ENCODE measurements at regions not wholly inside any gene's neighbourhood (a gene's known extent, or its start where the extent isn't known, plus 50 kb on each side); places are given as distances from the start of the nearest gene placed in this dataset.

DNA sequence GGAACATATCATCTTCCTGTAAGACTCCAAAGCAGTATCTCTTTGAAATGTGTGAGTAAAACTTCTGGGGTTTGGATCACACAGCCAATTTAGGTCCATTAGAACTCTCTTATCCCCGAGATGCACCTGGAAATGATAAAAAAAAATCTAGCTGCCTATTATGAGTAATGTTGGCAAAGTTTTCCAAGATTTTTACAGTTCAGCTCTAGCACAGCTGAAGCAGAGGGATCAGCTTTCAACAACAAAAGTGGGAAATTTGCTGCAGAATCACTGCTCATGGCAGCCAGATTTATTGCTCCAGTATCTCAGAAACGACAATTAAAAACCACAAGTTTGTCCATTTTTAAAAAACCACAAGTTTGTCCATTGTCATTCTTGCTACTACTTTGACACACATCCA is 292.2 kb downstream of the IRX2 start:
- intact Hi-C loops (cut with DNase I; ENCODE audit: low total_unique reads): no loop called here
- ATAC-seq: no peak
- in situ Hi-C loops (cut with MboI; ENCODE audit: low sequenced_read_pairs in 4 of 4): no loop called here
- DNase-seq: no peak
- Histone ChIP-seq H3K36me3 (no peaks in the 10 kb centered on the region), H3K27ac (no peak overlapping the region), H3K4me3 (no peak overlapping the region), H3K9me3 (no peaks in the 10 kb centered on the region), H3K4me1 (no peaks in the 10 kb centered on the region), H3K27me3 (no peaks in the 10 kb centered on the region)
- TF ChIP-seq, protein P1, sequence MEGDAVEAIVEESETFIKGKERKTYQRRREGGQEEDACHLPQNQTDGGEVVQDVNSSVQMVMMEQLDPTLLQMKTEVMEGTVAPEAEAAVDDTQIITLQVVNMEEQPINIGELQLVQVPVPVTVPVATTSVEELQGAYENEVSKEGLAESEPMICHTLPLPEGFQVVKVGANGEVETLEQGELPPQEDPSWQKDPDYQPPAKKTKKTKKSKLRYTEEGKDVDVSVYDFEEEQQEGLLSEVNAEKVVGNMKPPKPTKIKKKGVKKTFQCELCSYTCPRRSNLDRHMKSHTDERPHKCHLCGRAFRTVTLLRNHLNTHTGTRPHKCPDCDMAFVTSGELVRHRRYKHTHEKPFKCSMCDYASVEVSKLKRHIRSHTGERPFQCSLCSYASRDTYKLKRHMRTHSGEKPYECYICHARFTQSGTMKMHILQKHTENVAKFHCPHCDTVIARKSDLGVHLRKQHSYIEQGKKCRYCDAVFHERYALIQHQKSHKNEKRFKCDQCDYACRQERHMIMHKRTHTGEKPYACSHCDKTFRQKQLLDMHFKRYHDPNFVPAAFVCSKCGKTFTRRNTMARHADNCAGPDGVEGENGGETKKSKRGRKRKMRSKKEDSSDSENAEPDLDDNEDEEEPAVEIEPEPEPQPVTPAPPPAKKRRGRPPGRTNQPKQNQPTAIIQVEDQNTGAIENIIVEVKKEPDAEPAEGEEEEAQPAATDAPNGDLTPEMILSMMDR (IDR thresholded peaks at IDR 0.05 in 4 of 5, conservative IDR thresholded peaks at IDR 0.05 in 1 of 5): no peak
- no peak for TF ChIP-seq POLR2A (IDR thresholded peaks at IDR 0.05)

GRCh38 chr5:2455878-2456277 is 295.6 kb downstream of the IRX2 start:
- intact Hi-C loops (cut with DNase I; ENCODE audit: low total_unique reads) (no loop called here), in situ Hi-C loops (cut with MboI; ENCODE audit: low sequenced_read_pairs in 4 of 4) (no loop called here)
- Histone ChIP-seq H3K4me1 (no peaks in the 10 kb centered on the region), H3K9me3 (no peaks in the 10 kb centered on the region), H3K27me3 (no peaks in the 10 kb centered on the region), H3K36me3 (no peaks in the 10 kb centered on the region), H3K27ac (no peak overlapping the region), H3K4me3 (no peak overlapping the region)
- TF ChIP-seq, protein P1 (IDR thresholded peaks at IDR 0.05 in 4 of 5, conservative IDR thresholded peaks at IDR 0.05 in 1 of 5): no peak
- TF ChIP-seq POLR2A (IDR thresholded peaks at IDR 0.05): no peak
- no peak for DNase-seq
- ATAC-seq: no peak

DNA sequence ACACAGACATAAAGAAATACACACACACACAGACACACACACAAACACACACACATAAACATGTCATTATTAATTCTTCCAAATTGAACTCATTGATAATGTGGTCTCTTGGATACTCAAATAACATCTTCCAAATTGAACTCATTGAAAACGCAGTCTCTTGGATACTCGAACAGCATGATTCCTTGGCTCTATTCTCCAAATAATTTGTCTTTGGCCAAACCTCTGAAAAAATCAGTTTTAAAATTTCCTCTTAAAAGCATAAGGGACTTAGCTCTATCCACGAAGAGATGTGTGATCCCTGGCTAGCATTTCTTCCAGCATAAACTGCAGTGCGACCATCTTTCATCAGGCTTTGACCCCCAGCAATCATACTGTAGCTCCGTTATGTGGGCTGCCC is 296.6 kb downstream of the IRX2 start:
- TF ChIP-seq, protein P1 (IDR thresholded peaks at IDR 0.05 in 4 of 5, conservative IDR thresholded peaks at IDR 0.05 in 1 of 5): no peak
- TF ChIP-seq POLR2A (IDR thresholded peaks at IDR 0.05): no peak
- in situ Hi-C loops (cut with MboI; ENCODE audit: low sequenced_read_pairs in 4 of 4) (no loop called here), intact Hi-C loops (cut with DNase I; ENCODE audit: low total_unique reads) (no loop called here)
- DNase-seq (no peak), ATAC-seq (no peak)
- no peaks in the 10 kb centered on the region for H3K4me1 ChIP-seq
- H3K27me3 ChIP-seq: no peaks in the 10 kb centered on the region
- H3K36me3 ChIP-seq: no peaks in the 10 kb centered on the region
- no peak overlapping the region for H3K27ac ChIP-seq
- H3K9me3 ChIP-seq: no peaks in the 10 kb centered on the region
- no peak overlapping the region for H3K4me3 ChIP-seq

DNA sequence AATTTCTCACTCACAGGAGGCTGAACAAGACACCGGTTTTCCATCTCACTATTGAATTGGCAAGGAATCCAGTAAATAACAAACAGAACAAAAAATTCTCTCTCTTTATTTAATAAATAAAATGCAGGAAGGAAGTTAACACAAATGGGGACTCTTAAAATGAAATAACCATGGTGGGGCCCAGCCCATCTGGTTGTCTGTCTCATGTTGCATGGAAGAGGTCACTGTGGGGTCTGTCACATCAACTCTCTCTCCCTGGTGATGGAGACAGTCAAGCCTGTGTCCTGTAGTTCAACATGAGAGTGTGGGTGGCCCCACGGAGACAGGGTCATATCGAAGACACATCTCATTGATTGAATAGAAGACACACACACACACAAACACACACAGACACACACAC is 297.7 kb downstream of the IRX2 start:
- DNase-seq (no peak), ATAC-seq (no peak)
- Histone ChIP-seq H3K9me3 (no peaks in the 10 kb centered on the region), H3K4me3 (no peak overlapping the region), H3K36me3 (no peaks in the 10 kb centered on the region), H3K4me1 (no peaks in the 10 kb centered on the region), H3K27ac (no peak overlapping the region), H3K27me3 (no peaks in the 10 kb centered on the region)
- in situ Hi-C loops (cut with MboI; ENCODE audit: low sequenced_read_pairs in 4 of 4): no loop called here
- intact Hi-C loops (cut with DNase I; ENCODE audit: low total_unique reads): no loop called here
- TF ChIP-seq, protein P1 (IDR thresholded peaks at IDR 0.05 in 4 of 5, conservative IDR thresholded peaks at IDR 0.05 in 1 of 5): no peak
- TF ChIP-seq POLR2A (IDR thresholded peaks at IDR 0.05): no peak

GRCh38 chr5:2451100-2451499 is 300.4 kb downstream of the IRX2 start:
- Histone ChIP-seq H3K9me3 (no peaks in the 10 kb centered on the region), H3K27ac (no peak overlapping the region), H3K27me3 (no peaks in the 10 kb centered on the region), H3K36me3 (no peaks in the 10 kb centered on the region), H3K4me3 (no peak overlapping the region), H3K4me1 (no peaks in the 10 kb centered on the region)
- ATAC-seq (no peak), DNase-seq (no peak)
- TF ChIP-seq POLR2A (IDR thresholded peaks at IDR 0.05): no peak
- TF ChIP-seq, protein P1 (IDR thresholded peaks at IDR 0.05 in 4 of 5, conservative IDR thresholded peaks at IDR 0.05 in 1 of 5): no peak
- in situ Hi-C loops (cut with MboI; ENCODE audit: low sequenced_read_pairs in 4 of 4): no loop called here
- intact Hi-C loops (cut with DNase I; ENCODE audit: low total_unique reads): no loop called here
